CD14-positive monocyte (primary cell): ENCODE measurements at regions not wholly inside any gene's neighbourhood (a gene's known extent, or its start where the extent isn't known, plus 50 kb on each side); places are given as distances from the start of the nearest gene placed in this dataset.
A peak's percentile ranks its signal among the peaks of the same experiment; 100 is the strongest.

Experiments used
- DNase-seq, 3 donors: peaks; one replicate each; pipeline ENCODE4 v3.0.0-alpha.2; 2011 to 2022
- H2AFZ ChIP-seq: 2 replicates; pipeline ENCODE4 v1.6.0; 2012; ENCODE audit warnings: mild to moderate bottlenecking, low read depth, low read length, inconsistent platforms; ENCODE audit not compliant: insufficient read depth, poor library complexity, severe bottlenecking
- H3K27ac ChIP-seq, 2 donors: 1 replicate in 1 of 2; 2 replicates in 1 of 2; pipeline ENCODE4 v1.5.1; 2012 to 2013; ENCODE audit warnings: low read length in 2 of 2, control low read depth in 1 of 2, inconsistent platforms in 1 of 2, low read depth in 1 of 2, mild to moderate bottlenecking in 1 of 2
- H3K27me3 ChIP-seq, 2 donors: one replicate each; pipeline versions ENCODE4 v1.6.0 to v1.6.1; 2011 to 2013; ENCODE audit warnings: low read length in 2 of 2; ENCODE audit not compliant: control insufficient read depth in 2 of 2, insufficient read depth in 2 of 2
- H3K36me3 ChIP-seq, 2 donors: replicated peaks in 1 of 2; 1 replicate in 1 of 2; 2 replicates in 1 of 2; pipeline versions ENCODE4 v1.5.1 to v1.6.1; 2012 to 2013; ENCODE audit warnings: low read length in 2 of 2, control low read depth in 1 of 2, inconsistent platforms in 1 of 2, mild to moderate bottlenecking in 1 of 2; ENCODE audit not compliant: insufficient read depth in 2 of 2, control insufficient read depth in 1 of 2
- H3K4me1 ChIP-seq, 2 donors: 1 replicate in 1 of 2; 2 replicates in 1 of 2; pipeline versions ENCODE4 v1.5.1 to v1.6.1; 2012 to 2013; ENCODE audit warnings: low read length in 2 of 2, control low read depth in 1 of 2, inconsistent platforms in 1 of 2, mild to moderate bottlenecking in 1 of 2, moderate library complexity in 1 of 2; ENCODE audit not compliant: insufficient read depth in 2 of 2, control insufficient read depth in 1 of 2
- H3K4me2 ChIP-seq: replicated peaks from 2 replicates; pipeline ENCODE3; 2012; ENCODE audit warnings: low read length, moderate library complexity, mild to moderate bottlenecking; ENCODE audit not compliant: poor library complexity, severe bottlenecking; ENCODE audit errors: extremely low read depth
- H3K4me3 ChIP-seq, 3 experiments: fragments of 200-600 bp in 1 of 3; sonication (generic) in 1 of 3; replicated peaks in 1 of 3; 1 replicate in 2 of 3; 2 replicates in 1 of 3; pipeline ENCODE4 v1.5.1; 2011 to 2013; ENCODE audit warnings: low read length in 3 of 3, mild to moderate bottlenecking in 3 of 3, control low read depth in 2 of 3, low read depth in 2 of 3, inconsistent platforms in 1 of 3, moderate library complexity in 1 of 3
- H3K79me2 ChIP-seq: 2 replicates; pipeline ENCODE4 v1.6.0; 2012; ENCODE audit warnings: mild to moderate bottlenecking, control low read depth, inconsistent platforms, low read length, moderate library complexity; ENCODE audit not compliant: insufficient read depth
- H3K9ac ChIP-seq: 2 replicates; pipeline ENCODE4 v1.6.0; 2017; ENCODE audit warnings: low read length, mild to moderate bottlenecking; ENCODE audit not compliant: insufficient read depth, poor library complexity, severe bottlenecking
- H3K9me3 ChIP-seq, 2 donors: replicated peaks in 1 of 2; 1 replicate in 1 of 2; 2 replicates in 1 of 2; pipeline versions ENCODE4 v1.5.1 to v1.6.1; 2012 to 2013; ENCODE audit warnings: low read length in 2 of 2, control low read depth in 1 of 2; ENCODE audit not compliant: control insufficient read depth in 1 of 2, insufficient read depth in 1 of 2
- H4K20me1 ChIP-seq: 2 replicates; pipeline ENCODE4 v1.6.0; 2012; ENCODE audit warnings: mild to moderate bottlenecking, low read length, control low read depth, moderate library complexity; ENCODE audit not compliant: insufficient read depth
- H3K27ac Mint-ChIP-seq, 7 donors: one replicate each; pipeline ENCODE4 v1.8.0; 2020; ENCODE audit warnings: mild to moderate bottlenecking in 7 of 7, mixed read lengths in 7 of 7, moderate library complexity in 6 of 7, inconsistent platforms in 2 of 7
- H3K27me3 Mint-ChIP-seq, 3 donors: one replicate each; pipeline ENCODE4 v1.8.0; 2021 to 2022; ENCODE audit warnings: low read depth in 3 of 3, mild to moderate bottlenecking in 3 of 3, mixed read lengths in 3 of 3, moderate library complexity in 3 of 3, inconsistent platforms in 1 of 3
- H3K36me3 Mint-ChIP-seq, 2 donors: one replicate each; pipeline ENCODE4 v1.8.0; 2020; ENCODE audit warnings: mixed read lengths in 2 of 2, inconsistent platforms in 1 of 2, mild to moderate bottlenecking in 1 of 2
- H3K4me1 Mint-ChIP-seq: one replicate; pipeline ENCODE4 v1.8.0; 2020; ENCODE audit warnings: mild to moderate bottlenecking, mixed read lengths
- H3K4me3 Mint-ChIP-seq, 2 donors: one replicate each; pipeline ENCODE4 v1.8.0; 2020; ENCODE audit warnings: mild to moderate bottlenecking in 2 of 2, mixed read lengths in 2 of 2, moderate library complexity in 1 of 2
- H3K9me3 Mint-ChIP-seq, 7 donors: one replicate each; pipeline ENCODE4 v1.8.0; 2020 to 2022; ENCODE audit warnings: mixed read lengths in 7 of 7, mild to moderate bottlenecking in 6 of 7, moderate library complexity in 6 of 7, inconsistent platforms in 2 of 7
- WGBS: methylation state at CpG from one replicate; pipeline ENCODE4 v1.1.5; 2013; ENCODE audit warnings: missing lambda C conversion rate; ENCODE audit not compliant: insufficient coverage; 5-methylcytosine and 5-hydroxymethylcytosine counted together
- intact Hi-C, 2 donors: fragments of 100-400 bp; cut with micrococcal nuclease; formaldehyde crosslinking; loops; one replicate each; pipeline versions ENCODE4 v1.15.0 to v1.15.1; 2023
- TF ChIP-seq, protein P1 (sequence below): fragments of 200-600 bp; IDR thresholded peaks from one replicate; pipeline ENCODE4 v1.8.0; 2022; ENCODE audit warnings: antibody characterized with exemption, mild to moderate bottlenecking

DNA sequence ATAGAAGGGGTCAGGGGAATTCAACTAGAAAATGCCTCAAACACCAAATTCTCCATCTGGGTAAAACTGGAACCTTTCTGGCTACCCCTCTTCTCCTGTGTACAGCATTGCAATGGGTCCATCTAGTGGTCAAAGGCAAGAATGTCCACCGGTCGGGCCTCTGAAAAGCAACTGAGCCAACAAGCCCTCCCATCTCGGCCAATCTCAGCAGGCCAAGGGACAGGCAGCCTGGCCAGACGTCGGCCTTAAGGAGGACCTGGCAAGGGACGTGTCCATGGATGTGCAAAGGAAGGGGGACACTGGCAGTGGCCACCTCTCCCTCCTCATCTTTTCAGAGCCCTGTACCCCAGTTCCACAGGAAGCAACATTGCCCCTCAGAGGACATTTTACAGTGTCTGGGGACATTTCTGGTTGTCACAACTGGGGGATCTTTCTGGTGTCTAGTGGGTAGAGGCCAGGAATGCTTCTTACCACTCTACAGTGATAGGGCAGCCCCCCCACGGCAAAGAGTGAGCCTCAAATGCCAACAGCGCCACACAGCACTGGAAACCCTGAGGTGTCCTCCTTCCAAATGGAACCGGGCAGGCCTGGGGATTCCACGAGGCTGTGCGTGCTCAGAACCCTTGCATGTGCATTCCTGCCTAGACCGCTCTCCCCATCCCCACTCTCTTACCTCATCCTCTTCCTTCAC is 99.8 kb upstream of the FOXA2 start:
- no peak overlapping the region for H3K4me2 ChIP-seq

DNA sequence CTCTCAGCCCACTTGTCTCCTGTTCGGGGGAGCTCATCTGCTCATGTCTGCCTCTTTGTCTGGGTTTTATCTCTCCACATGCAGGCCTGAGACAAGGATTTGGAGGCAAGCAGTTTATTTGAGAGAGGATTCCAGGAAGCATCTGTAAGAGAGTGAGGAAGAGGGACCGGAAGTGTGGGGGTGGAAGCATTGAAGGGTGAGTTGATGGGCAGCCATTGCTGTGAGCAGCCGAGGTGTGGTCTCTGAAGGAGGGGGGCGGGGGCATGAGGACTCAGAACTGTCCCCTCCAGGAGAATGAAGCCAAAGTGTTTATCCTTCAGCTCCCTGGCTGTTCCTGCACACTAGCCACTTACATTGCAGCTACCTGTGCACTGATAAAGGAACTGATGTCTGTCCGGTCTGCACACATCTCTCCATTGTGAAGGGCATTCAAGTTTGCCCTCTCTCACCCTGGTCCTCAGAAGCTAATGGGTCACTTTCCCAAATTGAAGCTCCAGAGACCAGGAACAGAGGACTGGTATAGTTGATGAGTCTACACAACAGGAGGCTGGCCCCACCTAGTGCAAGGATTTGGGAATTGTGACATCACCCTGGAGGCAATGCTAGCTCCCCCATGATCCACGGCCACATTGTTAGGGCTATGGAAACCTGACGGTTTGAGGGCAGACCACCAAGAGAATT is 100.5 kb upstream of the FOXA2 start:
- H3K9ac ChIP-seq, result no peak overlapping the region
- no peaks in the 10 kb centered on the region for H3K27me3 ChIP-seq
- peaks cover 0 to 3% (median 0%) of the 10 kb centered on the region in 7 donors for H3K9me3 Mint-ChIP-seq
- H3K4me2 ChIP-seq, result no peak overlapping the region
- peaks cover 0 to 5% (median 2%) of the 10 kb centered on the region in 3 donors for H3K27me3 Mint-ChIP-seq
- H3K27ac ChIP-seq, result no peak overlapping the region
- peaks cover 34 to 35% of the 10 kb centered on the region in 2 donors for H3K4me1 ChIP-seq
- no peaks in the 10 kb centered on the region for H3K9me3 ChIP-seq
- no peak overlapping the region for H3K4me3 Mint-ChIP-seq
- peaks cover 0 to 3% of the 10 kb centered on the region in 2 donors for H3K36me3 Mint-ChIP-seq
- peak overlapping the region; percentile 38 for H2AFZ ChIP-seq
- 41% methylated on average over 2 of the region's 7 CpGs for WGBS
- no peaks in the 10 kb centered on the region for H3K36me3 ChIP-seq
- H3K4me3 ChIP-seq, result no peak overlapping the region
- H3K27ac Mint-ChIP-seq, result no peak overlapping the region
- H4K20me1 ChIP-seq, result no peaks in the 10 kb centered on the region
- H3K79me2 ChIP-seq, result no peaks in the 10 kb centered on the region
- no peak for DNase-seq
- H3K4me1 Mint-ChIP-seq, result peaks cover 41% of the 10 kb centered on the region
- TF ChIP-seq, protein P1, sequence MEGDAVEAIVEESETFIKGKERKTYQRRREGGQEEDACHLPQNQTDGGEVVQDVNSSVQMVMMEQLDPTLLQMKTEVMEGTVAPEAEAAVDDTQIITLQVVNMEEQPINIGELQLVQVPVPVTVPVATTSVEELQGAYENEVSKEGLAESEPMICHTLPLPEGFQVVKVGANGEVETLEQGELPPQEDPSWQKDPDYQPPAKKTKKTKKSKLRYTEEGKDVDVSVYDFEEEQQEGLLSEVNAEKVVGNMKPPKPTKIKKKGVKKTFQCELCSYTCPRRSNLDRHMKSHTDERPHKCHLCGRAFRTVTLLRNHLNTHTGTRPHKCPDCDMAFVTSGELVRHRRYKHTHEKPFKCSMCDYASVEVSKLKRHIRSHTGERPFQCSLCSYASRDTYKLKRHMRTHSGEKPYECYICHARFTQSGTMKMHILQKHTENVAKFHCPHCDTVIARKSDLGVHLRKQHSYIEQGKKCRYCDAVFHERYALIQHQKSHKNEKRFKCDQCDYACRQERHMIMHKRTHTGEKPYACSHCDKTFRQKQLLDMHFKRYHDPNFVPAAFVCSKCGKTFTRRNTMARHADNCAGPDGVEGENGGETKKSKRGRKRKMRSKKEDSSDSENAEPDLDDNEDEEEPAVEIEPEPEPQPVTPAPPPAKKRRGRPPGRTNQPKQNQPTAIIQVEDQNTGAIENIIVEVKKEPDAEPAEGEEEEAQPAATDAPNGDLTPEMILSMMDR, result no peak
- intact Hi-C loops, result loop anchor here (5.0 to 10.0 kb wide), 2 partner anchors 353 to 560 kb away; no protein-coding TSS in a partner anchor

More for the DNA sequence above, 99.8 kb upstream of the FOXA2 start:
- no peaks in the 10 kb centered on the region for H4K20me1 ChIP-seq
- peaks cover 0 to 3% (median 0%) of the 10 kb centered on the region in 7 donors for H3K9me3 Mint-ChIP-seq
- H3K4me1 Mint-ChIP-seq, result peaks cover 40% of the 10 kb centered on the region
- DNase-seq, result peak; percentile 44 to 60 (median 57)
- TF ChIP-seq, protein P1, result peak; percentile 82
- WGBS, result 64% methylated on average over 6 of the region's 12 CpGs
- H3K9me3 ChIP-seq, result no peaks in the 10 kb centered on the region
- H3K36me3 ChIP-seq, result no peaks in the 10 kb centered on the region
- no peak overlapping the region for H3K27ac Mint-ChIP-seq
- peaks cover 0 to 5% (median 2%) of the 10 kb centered on the region in 3 donors for H3K27me3 Mint-ChIP-seq
- no peak overlapping the region for H3K9ac ChIP-seq
- H3K36me3 Mint-ChIP-seq, result peaks cover 0 to 3% of the 10 kb centered on the region in 2 donors
- peak overlapping the region; percentile 23 for H2AFZ ChIP-seq
- no peaks in the 10 kb centered on the region for H3K79me2 ChIP-seq
- peaks cover 32 to 34% of the 10 kb centered on the region in 2 donors for H3K4me1 ChIP-seq
- no peak overlapping the region for H3K4me3 Mint-ChIP-seq
- H3K27ac ChIP-seq, result no peak overlapping the region
- no peak overlapping the region for H3K4me3 ChIP-seq
- no peaks in the 10 kb centered on the region for H3K27me3 ChIP-seq
- intact Hi-C loops, result loop anchor here (5.0 to 10.0 kb wide), 2 partner anchors 352 to 561 kb away; no protein-coding TSS in a partner anchor
